GM23338 (cell line): ENCODE measurements at regions not wholly inside any gene's neighbourhood (a gene's known extent, or its start where the extent isn't known, plus 50 kb on each side); places are given as distances from the start of the nearest gene placed in this dataset.

ENCODE experiments used
- ATAC-seq: fragments of 200-7000 bp; cut with Tn5 transposase; 3 replicates; pipeline ENCODE4 v1.9.1; 2020
- DNase-seq: peaks from one replicate; pipeline ENCODE4 v3.0.0-alpha.2; 2015; ENCODE audit warnings: low spot score
- H2AFZ ChIP-seq: fragments of 200-600 bp; sonication (generic); 2 replicates; pipeline ENCODE4 v1.8.0; 2016; ENCODE audit warnings: antibody characterized with exemption, mild to moderate bottlenecking, moderate library complexity
- H3F3A ChIP-seq: fragments of 200-600 bp; sonication (generic); replicated peaks from 2 replicates; pipeline ENCODE4 v1.8.0; 2017; ENCODE audit warnings: antibody characterized with exemption, mixed run types, low read depth
- H3K27ac ChIP-seq: fragments of 200-600 bp; sonication (generic); 2 replicates; pipeline ENCODE4 v1.6.1; 2016; ENCODE audit warnings: low read depth
- H3K27me3 ChIP-seq: fragments of 200-600 bp; sonication (generic); 2 replicates; pipeline ENCODE4 v1.8.0; 2016; ENCODE audit warnings: mild to moderate bottlenecking, mixed run types, moderate library complexity; ENCODE audit not compliant: insufficient read depth
- H3K36me3 ChIP-seq: fragments of 200-600 bp; sonication (generic); 2 replicates; pipeline ENCODE4 v1.8.0; 2016; ENCODE audit warnings: mild to moderate bottlenecking; ENCODE audit not compliant: insufficient read depth
- H3K4me1 ChIP-seq: fragments of 200-600 bp; sonication (generic); 2 replicates; pipeline ENCODE4 v1.8.0; 2016; ENCODE audit warnings: mild to moderate bottlenecking, moderate library complexity; ENCODE audit not compliant: insufficient read depth
- H3K4me2 ChIP-seq: fragments of 200-600 bp; sonication (generic); 2 replicates; pipeline ENCODE4 v1.7.1; 2017; ENCODE audit warnings: mixed run types
- H3K4me3 ChIP-seq: fragments of 200-600 bp; sonication (generic); 2 replicates; pipeline ENCODE4 v1.6.1; 2016; ENCODE audit warnings: mixed run types
- H3K79me2 ChIP-seq: fragments of 200-600 bp; sonication (generic); replicated peaks from 2 replicates; pipeline ENCODE4 v1.8.0; 2017; ENCODE audit warnings: mild to moderate bottlenecking; ENCODE audit not compliant: insufficient read depth
- H3K9me2 ChIP-seq: fragments of 200-600 bp; sonication (generic); 2 replicates; pipeline ENCODE4 v1.8.0; 2017; ENCODE audit not compliant: insufficient read depth
- H4K20me1 ChIP-seq: fragments of 200-600 bp; sonication (generic); replicated peaks from 2 replicates; pipeline ENCODE4 v1.8.0; 2017; ENCODE audit warnings: mild to moderate bottlenecking; ENCODE audit not compliant: insufficient read depth
- H3K27ac Mint-ChIP-seq: 2 replicates; pipeline ENCODE4 v1.8.0; 2020; ENCODE audit warnings: inconsistent platforms, mild to moderate bottlenecking, moderate library complexity, mixed read lengths
- H3K27me3 Mint-ChIP-seq: 3 replicates; pipeline ENCODE4 v1.8.0; 2022; ENCODE audit warnings: low read depth, mild to moderate bottlenecking, moderate library complexity, mixed read lengths, inconsistent platforms; ENCODE audit not compliant: insufficient read depth, poor library complexity
- H3K36me3 Mint-ChIP-seq: 3 replicates; pipeline ENCODE4 v1.8.0; 2021; ENCODE audit warnings: low read depth, mild to moderate bottlenecking, inconsistent platforms, moderate library complexity, mixed read lengths
- H3K4me1 Mint-ChIP-seq: 3 replicates; pipeline ENCODE4 v1.8.0; 2020; ENCODE audit warnings: mild to moderate bottlenecking, inconsistent platforms, mixed read lengths
- H3K4me3 Mint-ChIP-seq: 3 replicates; pipeline ENCODE4 v1.8.0; 2021; ENCODE audit warnings: moderate library complexity, mild to moderate bottlenecking, inconsistent platforms, mixed read lengths
- H3K9me3 Mint-ChIP-seq: 3 replicates; pipeline ENCODE4 v1.8.0; 2020; ENCODE audit warnings: moderate library complexity, mild to moderate bottlenecking, inconsistent platforms, mixed read lengths
- CREB1 ChIP-seq: fragments of 250-450 bp; sonication (Bioruptor Pico); IDR thresholded peaks from 2 replicates; pipeline ENCODE4 v1.5.0; 2020; ENCODE audit warnings: low read depth, mild to moderate bottlenecking, moderate library complexity
- EZH2 ChIP-seq: fragments of 200-600 bp; sonication (generic); IDR thresholded peaks from one replicate; pipeline ENCODE4 v1.8.0; 2017; ENCODE audit warnings: antibody characterized with exemption, mild to moderate bottlenecking, low read depth; ENCODE audit not compliant: unreplicated experiment
- EZH2phosphoT487 ChIP-seq: fragments of 200-600 bp; sonication (generic); IDR thresholded peaks from one replicate; pipeline ENCODE4 v1.8.1; 2018; ENCODE audit warnings: antibody characterized with exemption; ENCODE audit not compliant: unreplicated experiment
- JUNB ChIP-seq: IDR thresholded peaks from one replicate; pipeline ENCODE4 v1.6.1; 2016; ENCODE audit warnings: antibody characterized with exemption; ENCODE audit not compliant: unreplicated experiment
- NANOG ChIP-seq: IDR thresholded peaks from 2 replicates; pipeline ENCODE4 v1.6.1; 2016; ENCODE audit warnings: antibody characterized with exemption, borderline replicate concordance
- POLR2AphosphoS5 ChIP-seq: IDR thresholded peaks from 2 replicates; pipeline ENCODE4 v1.6.1; 2016; ENCODE audit warnings: antibody characterized with exemption, low read depth
- REST ChIP-seq: IDR thresholded peaks from one replicate; pipeline ENCODE4 v1.6.1; 2018; ENCODE audit warnings: antibody characterized with exemption; ENCODE audit not compliant: unreplicated experiment
- STAT1 ChIP-seq: IDR thresholded peaks from one replicate; pipeline ENCODE4 v1.6.1; 2016; ENCODE audit warnings: antibody characterized with exemption; ENCODE audit not compliant: unreplicated experiment
- ZNF114 ChIP-seq: fragments of 250-450 bp; sonication (Bioruptor Pico); IDR thresholded peaks from 2 replicates; pipeline ENCODE4 v1.5.0; 2020; ENCODE audit warnings: mild to moderate bottlenecking, moderate library complexity
- ZNF331 ChIP-seq: fragments of 250-450 bp; sonication (Bioruptor Pico); IDR thresholded peaks from 2 replicates; pipeline ENCODE4 v1.5.0; 2020; ENCODE audit warnings: low read depth, mild to moderate bottlenecking, moderate library complexity
- TF ChIP-seq, protein P1 (sequence below): fragments of 250-450 bp; sonication (Bioruptor Pico); IDR thresholded peaks from 2 replicates; pipeline ENCODE4 v1.5.0; 2020; ENCODE audit warnings: mild to moderate bottlenecking, moderate library complexity
- TF ChIP-seq, protein P2 (sequence below): IDR thresholded peaks from 2 replicates; pipeline ENCODE4 v1.6.1; 2016; ENCODE audit warnings: antibody characterized with exemption
- TF ChIP-seq, protein P3 (sequence below), 2 experiments: fragments of 200-600 bp in 1 of 2; sonication (generic) in 1 of 2; conservative IDR thresholded peaks; 2 replicates each; pipeline versions ENCODE4 v1.5.1 to v1.6.1; 2016 to 2017; ENCODE audit warnings: antibody characterized with exemption in 2 of 2, low read depth in 2 of 2, mild to moderate bottlenecking in 2 of 2, moderate library complexity in 1 of 2

- H3K27me3 Mint-ChIP-seq, result no peaks in the 10 kb centered on the region
- ATAC-seq (peak; percentile 55), DNase-seq (no peak)
- Histone ChIP-seq H3K4me3 (no peak overlapping the region), H3F3A (no peaks in the 10 kb centered on the region), H3K79me2 (no peaks in the 10 kb centered on the region), H3K27ac (no peak overlapping the region), H3K4me2 (no peak overlapping the region), H2AFZ (peak overlapping the region; percentile 63), H3K36me3 (no peaks in the 10 kb centered on the region), H3K27me3 (no peaks in the 10 kb centered on the region), H3K9me2 (0 out of 2 replicates have a peak, but pooled peaks cover 4% of the 10 kb centered on the region), H4K20me1 (no peaks in the 10 kb centered on the region), H3K4me1 (peaks cover 4% of the 10 kb centered on the region; the same call in 1 of the 2 replicates)
- peaks cover 18% of the 10 kb centered on the region; the same call in 2 of the 3 replicates for H3K4me1 Mint-ChIP-seq
- no peaks in the 10 kb centered on the region for H3K36me3 Mint-ChIP-seq
- H3K27ac Mint-ChIP-seq, result peak overlapping the region; percentile 2; the same call in 1 of the 2 replicates
- no peak overlapping the region for H3K4me3 Mint-ChIP-seq
- H3K9me3 Mint-ChIP-seq, result no peaks in the 10 kb centered on the region
- TF ChIP-seq EZH2 (no peak), ZNF331 (CRISPR knock-in tag) (no peak), NANOG (no peak), STAT1 (no peak), POLR2AphosphoS5 (no peak), CREB1 (CRISPR knock-in tag) (no peak), JUNB (no peak), REST (no peak), EZH2phosphoT487 (no peak), ZNF114 (CRISPR knock-in tag) (no peak)
- TF ChIP-seq, protein P1, sequence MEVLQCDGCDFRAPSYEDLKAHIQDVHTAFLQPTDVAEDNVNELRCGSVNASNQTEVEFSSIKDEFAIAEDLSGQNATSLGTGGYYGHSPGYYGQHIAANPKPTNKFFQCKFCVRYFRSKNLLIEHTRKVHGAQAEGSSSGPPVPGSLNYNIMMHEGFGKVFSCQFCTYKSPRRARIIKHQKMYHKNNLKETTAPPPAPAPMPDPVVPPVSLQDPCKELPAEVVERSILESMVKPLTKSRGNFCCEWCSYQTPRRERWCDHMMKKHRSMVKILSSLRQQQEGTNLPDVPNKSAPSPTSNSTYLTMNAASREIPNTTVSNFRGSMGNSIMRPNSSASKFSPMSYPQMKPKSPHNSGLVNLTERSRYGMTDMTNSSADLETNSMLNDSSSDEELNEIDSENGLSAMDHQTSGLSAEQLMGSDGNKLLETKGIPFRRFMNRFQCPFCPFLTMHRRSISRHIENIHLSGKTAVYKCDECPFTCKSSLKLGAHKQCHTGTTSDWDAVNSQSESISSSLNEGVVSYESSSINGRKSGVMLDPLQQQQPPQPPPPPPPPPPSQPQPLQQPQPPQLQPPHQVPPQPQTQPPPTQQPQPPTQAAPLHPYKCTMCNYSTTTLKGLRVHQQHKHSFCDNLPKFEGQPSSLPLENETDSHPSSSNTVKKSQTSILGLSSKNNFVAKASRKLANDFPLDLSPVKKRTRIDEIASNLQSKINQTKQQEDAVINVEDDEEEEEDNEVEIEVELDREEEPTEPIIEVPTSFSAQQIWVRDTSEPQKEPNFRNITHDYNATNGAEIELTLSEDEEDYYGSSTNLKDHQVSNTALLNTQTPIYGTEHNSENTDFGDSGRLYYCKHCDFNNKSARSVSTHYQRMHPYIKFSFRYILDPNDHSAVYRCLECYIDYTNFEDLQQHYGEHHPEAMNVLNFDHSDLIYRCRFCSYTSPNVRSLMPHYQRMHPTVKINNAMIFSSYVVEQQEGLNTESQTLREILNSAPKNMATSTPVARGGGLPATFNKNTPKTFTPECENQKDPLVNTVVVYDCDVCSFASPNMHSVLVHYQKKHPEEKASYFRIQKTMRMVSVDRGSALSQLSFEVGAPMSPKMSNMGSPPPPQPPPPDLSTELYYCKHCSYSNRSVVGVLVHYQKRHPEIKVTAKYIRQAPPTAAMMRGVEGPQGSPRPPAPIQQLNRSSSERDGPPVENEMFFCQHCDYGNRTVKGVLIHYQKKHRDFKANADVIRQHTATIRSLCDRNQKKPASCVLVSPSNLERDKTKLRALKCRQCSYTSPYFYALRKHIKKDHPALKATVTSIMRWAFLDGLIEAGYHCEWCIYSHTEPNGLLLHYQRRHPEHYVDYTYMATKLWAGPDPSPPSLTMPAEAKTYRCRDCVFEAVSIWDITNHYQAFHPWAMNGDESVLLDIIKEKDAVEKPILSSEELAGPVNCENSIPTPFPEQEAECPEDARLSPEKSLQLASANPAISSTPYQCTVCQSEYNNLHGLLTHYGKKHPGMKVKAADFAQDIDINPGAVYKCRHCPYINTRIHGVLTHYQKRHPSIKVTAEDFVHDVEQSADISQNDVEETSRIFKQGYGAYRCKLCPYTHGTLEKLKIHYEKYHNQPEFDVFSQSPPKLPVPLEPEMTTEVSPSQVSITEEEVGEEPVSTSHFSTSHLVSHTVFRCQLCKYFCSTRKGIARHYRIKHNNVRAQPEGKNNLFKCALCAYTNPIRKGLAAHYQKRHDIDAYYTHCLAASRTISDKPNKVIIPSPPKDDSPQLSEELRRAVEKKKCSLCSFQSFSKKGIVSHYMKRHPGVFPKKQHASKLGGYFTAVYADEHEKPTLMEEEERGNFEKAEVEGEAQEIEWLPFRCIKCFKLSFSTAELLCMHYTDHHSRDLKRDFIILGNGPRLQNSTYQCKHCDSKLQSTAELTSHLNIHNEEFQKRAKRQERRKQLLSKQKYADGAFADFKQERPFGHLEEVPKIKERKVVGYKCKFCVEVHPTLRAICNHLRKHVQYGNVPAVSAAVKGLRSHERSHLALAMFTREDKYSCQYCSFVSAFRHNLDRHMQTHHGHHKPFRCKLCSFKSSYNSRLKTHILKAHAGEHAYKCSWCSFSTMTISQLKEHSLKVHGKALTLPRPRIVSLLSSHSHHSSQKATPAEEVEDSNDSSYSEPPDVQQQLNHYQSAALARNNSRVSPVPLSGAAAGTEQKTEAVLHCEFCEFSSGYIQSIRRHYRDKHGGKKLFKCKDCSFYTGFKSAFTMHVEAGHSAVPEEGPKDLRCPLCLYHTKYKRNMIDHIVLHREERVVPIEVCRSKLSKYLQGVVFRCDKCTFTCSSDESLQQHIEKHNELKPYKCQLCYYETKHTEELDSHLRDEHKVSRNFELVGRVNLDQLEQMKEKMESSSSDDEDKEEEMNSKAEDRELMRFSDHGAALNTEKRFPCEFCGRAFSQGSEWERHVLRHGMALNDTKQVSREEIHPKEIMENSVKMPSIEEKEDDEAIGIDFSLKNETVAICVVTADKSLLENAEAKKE (CRISPR knock-in tag), result no peak
- TF ChIP-seq, protein P2, sequence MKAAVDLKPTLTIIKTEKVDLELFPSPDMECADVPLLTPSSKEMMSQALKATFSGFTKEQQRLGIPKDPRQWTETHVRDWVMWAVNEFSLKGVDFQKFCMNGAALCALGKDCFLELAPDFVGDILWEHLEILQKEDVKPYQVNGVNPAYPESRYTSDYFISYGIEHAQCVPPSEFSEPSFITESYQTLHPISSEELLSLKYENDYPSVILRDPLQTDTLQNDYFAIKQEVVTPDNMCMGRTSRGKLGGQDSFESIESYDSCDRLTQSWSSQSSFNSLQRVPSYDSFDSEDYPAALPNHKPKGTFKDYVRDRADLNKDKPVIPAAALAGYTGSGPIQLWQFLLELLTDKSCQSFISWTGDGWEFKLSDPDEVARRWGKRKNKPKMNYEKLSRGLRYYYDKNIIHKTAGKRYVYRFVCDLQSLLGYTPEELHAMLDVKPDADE, result no peak
- TF ChIP-seq, protein P3, sequence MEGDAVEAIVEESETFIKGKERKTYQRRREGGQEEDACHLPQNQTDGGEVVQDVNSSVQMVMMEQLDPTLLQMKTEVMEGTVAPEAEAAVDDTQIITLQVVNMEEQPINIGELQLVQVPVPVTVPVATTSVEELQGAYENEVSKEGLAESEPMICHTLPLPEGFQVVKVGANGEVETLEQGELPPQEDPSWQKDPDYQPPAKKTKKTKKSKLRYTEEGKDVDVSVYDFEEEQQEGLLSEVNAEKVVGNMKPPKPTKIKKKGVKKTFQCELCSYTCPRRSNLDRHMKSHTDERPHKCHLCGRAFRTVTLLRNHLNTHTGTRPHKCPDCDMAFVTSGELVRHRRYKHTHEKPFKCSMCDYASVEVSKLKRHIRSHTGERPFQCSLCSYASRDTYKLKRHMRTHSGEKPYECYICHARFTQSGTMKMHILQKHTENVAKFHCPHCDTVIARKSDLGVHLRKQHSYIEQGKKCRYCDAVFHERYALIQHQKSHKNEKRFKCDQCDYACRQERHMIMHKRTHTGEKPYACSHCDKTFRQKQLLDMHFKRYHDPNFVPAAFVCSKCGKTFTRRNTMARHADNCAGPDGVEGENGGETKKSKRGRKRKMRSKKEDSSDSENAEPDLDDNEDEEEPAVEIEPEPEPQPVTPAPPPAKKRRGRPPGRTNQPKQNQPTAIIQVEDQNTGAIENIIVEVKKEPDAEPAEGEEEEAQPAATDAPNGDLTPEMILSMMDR (conservative IDR thresholded peaks at IDR 0.05; ENCODE audit: low read depth in 2 of 2), result no peak; a peak in 1 of 4 replicates
Measured at GRCh38 chr2:40544072-40544471, 92.2 kb upstream of the SLC8A1 start.
